ENCODE measurements at regions not wholly inside any gene's neighbourhood (a gene's known extent, or its start where the extent isn't known, plus 50 kb on each side); places are given as distances from the start of the nearest gene placed in this dataset.

DNA sequence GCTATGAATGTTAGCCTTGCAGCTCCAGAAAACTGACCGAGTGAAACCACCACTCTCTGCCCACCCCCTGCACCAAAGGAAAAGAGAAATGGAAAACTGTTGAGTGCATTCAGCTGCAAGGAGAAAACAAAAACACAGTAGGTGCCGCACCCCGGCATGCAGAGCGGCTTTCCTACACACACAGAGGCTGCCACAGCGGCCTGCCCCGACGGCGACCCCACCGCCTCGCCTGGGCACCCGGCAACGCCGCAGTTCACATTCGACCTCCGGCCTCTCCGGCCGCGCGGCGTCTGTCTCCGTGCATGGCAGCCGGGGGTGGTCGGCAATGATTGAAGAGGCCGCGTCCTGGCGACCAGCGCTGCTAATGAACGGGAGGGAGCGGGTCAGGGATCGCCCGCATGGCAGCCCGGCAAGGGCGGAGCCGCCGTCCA is 417.1 kb upstream of the SALL3 start:
- TF ChIP-seq POLR2AphosphoS5 (IDR thresholded peaks at IDR 0.05; ENCODE audit: low read depth, low read length) (no peak), TAF1 (IDR thresholded peaks at IDR 0.05; ENCODE audit: borderline replicate concordance, insufficient read depth, low read length) (no peak), SIN3A (IDR thresholded peaks at IDR 0.05; ENCODE audit: borderline replicate concordance, insufficient read depth, low read length) (no peak), FOXP2 (optimal IDR thresholded peaks at IDR 0.05; ENCODE audit: borderline replicate concordance, extremely low read depth, extremely low read length, insufficient read depth) (no peak)
- TF ChIP-seq, protein P1, sequence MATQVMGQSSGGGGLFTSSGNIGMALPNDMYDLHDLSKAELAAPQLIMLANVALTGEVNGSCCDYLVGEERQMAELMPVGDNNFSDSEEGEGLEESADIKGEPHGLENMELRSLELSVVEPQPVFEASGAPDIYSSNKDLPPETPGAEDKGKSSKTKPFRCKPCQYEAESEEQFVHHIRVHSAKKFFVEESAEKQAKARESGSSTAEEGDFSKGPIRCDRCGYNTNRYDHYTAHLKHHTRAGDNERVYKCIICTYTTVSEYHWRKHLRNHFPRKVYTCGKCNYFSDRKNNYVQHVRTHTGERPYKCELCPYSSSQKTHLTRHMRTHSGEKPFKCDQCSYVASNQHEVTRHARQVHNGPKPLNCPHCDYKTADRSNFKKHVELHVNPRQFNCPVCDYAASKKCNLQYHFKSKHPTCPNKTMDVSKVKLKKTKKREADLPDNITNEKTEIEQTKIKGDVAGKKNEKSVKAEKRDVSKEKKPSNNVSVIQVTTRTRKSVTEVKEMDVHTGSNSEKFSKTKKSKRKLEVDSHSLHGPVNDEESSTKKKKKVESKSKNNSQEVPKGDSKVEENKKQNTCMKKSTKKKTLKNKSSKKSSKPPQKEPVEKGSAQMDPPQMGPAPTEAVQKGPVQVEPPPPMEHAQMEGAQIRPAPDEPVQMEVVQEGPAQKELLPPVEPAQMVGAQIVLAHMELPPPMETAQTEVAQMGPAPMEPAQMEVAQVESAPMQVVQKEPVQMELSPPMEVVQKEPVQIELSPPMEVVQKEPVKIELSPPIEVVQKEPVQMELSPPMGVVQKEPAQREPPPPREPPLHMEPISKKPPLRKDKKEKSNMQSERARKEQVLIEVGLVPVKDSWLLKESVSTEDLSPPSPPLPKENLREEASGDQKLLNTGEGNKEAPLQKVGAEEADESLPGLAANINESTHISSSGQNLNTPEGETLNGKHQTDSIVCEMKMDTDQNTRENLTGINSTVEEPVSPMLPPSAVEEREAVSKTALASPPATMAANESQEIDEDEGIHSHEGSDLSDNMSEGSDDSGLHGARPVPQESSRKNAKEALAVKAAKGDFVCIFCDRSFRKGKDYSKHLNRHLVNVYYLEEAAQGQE (IDR thresholded peaks at IDR 0.05; ENCODE audit: insufficient read depth in 1 of 2, low read depth in 2 of 2, low read length in 2 of 2): no peak

DNA sequence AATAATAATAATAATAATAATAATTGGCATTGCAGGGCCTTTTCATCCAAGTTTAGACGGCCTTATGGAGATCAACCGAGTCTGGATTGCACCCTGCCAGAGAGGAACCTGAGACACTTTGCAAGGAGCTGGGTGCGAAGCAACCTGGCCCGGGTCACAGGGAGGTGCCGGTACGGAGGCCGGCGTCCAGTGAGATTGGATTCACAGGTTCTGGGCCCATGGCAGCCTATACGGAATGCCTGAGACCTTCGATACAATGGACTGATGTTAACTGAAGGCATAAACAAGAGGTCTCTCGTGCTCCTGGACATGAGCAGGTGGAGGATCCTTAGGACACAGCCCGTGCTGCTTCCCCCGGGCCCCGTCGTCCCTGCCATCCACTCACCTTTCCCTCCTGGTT is 416.5 kb upstream of the SALL3 start:
- TF ChIP-seq TAF1 (IDR thresholded peaks at IDR 0.05; ENCODE audit: borderline replicate concordance, insufficient read depth, low read length) (no peak), SIN3A (IDR thresholded peaks at IDR 0.05; ENCODE audit: borderline replicate concordance, insufficient read depth, low read length) (no peak), FOXP2 (optimal IDR thresholded peaks at IDR 0.05; ENCODE audit: borderline replicate concordance, extremely low read depth, extremely low read length, insufficient read depth) (no peak), POLR2AphosphoS5 (IDR thresholded peaks at IDR 0.05; ENCODE audit: low read depth, low read length) (no peak)
- TF ChIP-seq, protein P1 (IDR thresholded peaks at IDR 0.05; ENCODE audit: insufficient read depth in 1 of 2, low read depth in 2 of 2, low read length in 2 of 2): no peak

DNA sequence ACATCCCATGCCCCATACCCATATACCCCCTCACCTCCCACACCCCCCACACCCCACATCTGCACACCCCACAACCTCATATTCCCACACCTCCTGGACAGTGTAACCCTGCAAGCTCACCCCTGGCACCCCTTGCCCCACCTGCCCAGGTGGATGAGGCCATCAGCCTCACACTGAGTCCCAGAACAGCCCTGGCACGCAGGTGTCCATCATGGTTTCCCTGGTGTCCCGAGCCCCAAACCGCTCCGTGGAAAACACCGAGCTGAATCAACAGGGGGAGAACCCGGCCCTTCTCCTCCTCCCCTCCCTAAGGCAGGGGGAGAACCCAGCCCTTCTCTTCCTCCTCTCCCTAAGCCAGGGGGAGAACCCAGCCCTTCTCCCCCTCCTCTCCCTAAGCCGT is 415.6 kb upstream of the SALL3 start:
- TF ChIP-seq FOXP2 (optimal IDR thresholded peaks at IDR 0.05; ENCODE audit: borderline replicate concordance, extremely low read depth, extremely low read length, insufficient read depth) (no peak), TAF1 (IDR thresholded peaks at IDR 0.05; ENCODE audit: borderline replicate concordance, insufficient read depth, low read length) (no peak), SIN3A (IDR thresholded peaks at IDR 0.05; ENCODE audit: borderline replicate concordance, insufficient read depth, low read length) (no peak), POLR2AphosphoS5 (IDR thresholded peaks at IDR 0.05; ENCODE audit: low read depth, low read length) (no peak)
- TF ChIP-seq, protein P1 (IDR thresholded peaks at IDR 0.05; ENCODE audit: insufficient read depth in 1 of 2, low read depth in 2 of 2, low read length in 2 of 2): no peak

DNA sequence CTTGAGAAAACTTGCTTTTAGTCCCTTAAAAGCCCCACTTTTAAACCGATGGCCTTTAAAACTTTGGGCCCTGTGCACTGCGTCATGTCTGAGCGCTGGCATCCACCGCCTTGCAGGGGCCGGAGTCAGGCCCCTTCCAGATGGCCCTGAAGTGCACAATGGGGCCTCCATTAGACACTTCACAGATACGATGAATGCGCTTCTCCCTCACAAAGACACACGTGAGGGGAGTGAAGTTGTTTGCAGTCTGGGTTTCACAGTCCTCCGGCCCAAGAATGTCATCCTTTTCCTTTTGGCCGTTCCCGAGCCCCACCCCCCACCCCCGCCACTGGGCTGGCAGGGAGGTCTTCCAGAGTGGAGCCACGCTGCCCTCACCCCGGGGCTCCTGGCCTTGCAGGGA is 415.1 kb upstream of the SALL3 start:
- TF ChIP-seq SIN3A (IDR thresholded peaks at IDR 0.05; ENCODE audit: borderline replicate concordance, insufficient read depth, low read length) (no peak), TAF1 (IDR thresholded peaks at IDR 0.05; ENCODE audit: borderline replicate concordance, insufficient read depth, low read length) (no peak), FOXP2 (optimal IDR thresholded peaks at IDR 0.05; ENCODE audit: borderline replicate concordance, extremely low read depth, extremely low read length, insufficient read depth) (no peak), POLR2AphosphoS5 (IDR thresholded peaks at IDR 0.05; ENCODE audit: low read depth, low read length) (no peak)
- TF ChIP-seq, protein P1 (IDR thresholded peaks at IDR 0.05; ENCODE audit: insufficient read depth in 1 of 2, low read depth in 2 of 2, low read length in 2 of 2): no peak

DNA sequence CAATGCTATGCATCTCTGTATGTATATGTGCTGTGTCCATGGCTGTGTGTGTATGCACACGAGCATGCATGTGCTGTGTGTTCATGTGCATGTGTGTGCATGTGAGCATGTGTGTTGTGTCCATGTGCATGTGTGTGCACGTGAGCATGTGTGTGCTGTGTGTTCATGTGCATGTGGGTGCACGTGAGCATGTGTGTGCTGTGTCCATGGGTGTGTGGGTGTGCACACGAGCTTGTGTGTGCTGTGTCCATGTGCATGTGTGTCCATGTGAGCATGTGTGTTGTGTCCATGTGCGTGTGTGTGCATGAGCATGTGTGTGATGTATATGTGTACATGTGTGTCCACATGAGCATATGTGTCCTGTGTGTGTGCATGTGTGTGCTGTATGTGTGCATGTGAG is 414.4 kb upstream of the SALL3 start:
- TF ChIP-seq SIN3A (IDR thresholded peaks at IDR 0.05; ENCODE audit: borderline replicate concordance, insufficient read depth, low read length): no peak
- TF ChIP-seq POLR2AphosphoS5 (IDR thresholded peaks at IDR 0.05; ENCODE audit: low read depth, low read length): no peak
- TF ChIP-seq TAF1 (IDR thresholded peaks at IDR 0.05; ENCODE audit: borderline replicate concordance, insufficient read depth, low read length): no peak
- TF ChIP-seq, protein P1 (IDR thresholded peaks at IDR 0.05; ENCODE audit: insufficient read depth in 1 of 2, low read depth in 2 of 2, low read length in 2 of 2): no peak
- no peak for TF ChIP-seq FOXP2 (optimal IDR thresholded peaks at IDR 0.05; ENCODE audit: borderline replicate concordance, extremely low read depth, extremely low read length, insufficient read depth)
